ENCODE measurements at regions not wholly inside any gene's neighbourhood (a gene's known extent, or its start where the extent isn't known, plus 50 kb on each side); places are given as distances from the start of the nearest gene placed in this dataset.

- DNase-seq (ENCODE audit: low read depth), result no peak
These were observed 270.8 kb upstream of the PARD3B start for GRCh38 chr2:204274429-204274828.

- DNase-seq (ENCODE audit: low read depth), result no peak
These were observed 270.3 kb upstream of the PARD3B start for GRCh38 chr2:204274991-204275390.

GRCh38 chr2:204277226-204277625, 268.0 kb upstream of the PARD3B start:
- DNase-seq (ENCODE audit: low read depth), result no peak

- no peak for DNase-seq (ENCODE audit: low read depth)
These were observed 266.8 kb upstream of the PARD3B start for GRCh38 chr2:204278454-204278853.

- no peak for DNase-seq (ENCODE audit: low read depth)
These were observed 265.5 kb upstream of the PARD3B start for GRCh38 chr2:204279819-204280218.

GRCh38 chr2:204280262-204280668, 265.0 kb upstream of the PARD3B start:
- DNase-seq (ENCODE audit: low read depth), result no peak

GRCh38 chr2:204282081-204282480, 263.2 kb upstream of the PARD3B start:
- DNase-seq (ENCODE audit: low read depth), result no peak

GRCh38 chr2:204282525-204282924, 262.8 kb upstream of the PARD3B start:
- no peak for DNase-seq (ENCODE audit: low read depth)

GRCh38 chr2:204289066-204289465, 256.2 kb upstream of the PARD3B start:
- no peak for DNase-seq (ENCODE audit: low read depth)

- DNase-seq (ENCODE audit: low read depth), result no peak
These were observed 252.8 kb upstream of the PARD3B start for GRCh38 chr2:204292439-204292838.

- DNase-seq (ENCODE audit: low read depth), result no peak
These were observed 251.2 kb upstream of the PARD3B start for GRCh38 chr2:204293884-204294747.

- DNase-seq (ENCODE audit: low read depth), result no peak
These were observed 246.9 kb upstream of the PARD3B start for GRCh38 chr2:204298404-204298803.

- DNase-seq (ENCODE audit: low read depth), result no peak
These were observed 245.5 kb upstream of the PARD3B start for GRCh38 chr2:204299766-204300165.

- DNase-seq (ENCODE audit: low read depth), result no peak
These were observed 238.6 kb upstream of the PARD3B start for GRCh38 chr2:204306667-204307066.

- no peak for DNase-seq (ENCODE audit: low read depth)
These were observed 233.2 kb upstream of the PARD3B start for GRCh38 chr2:204312105-204312504.

- DNase-seq (ENCODE audit: low read depth), result no peak
These were observed 232.0 kb upstream of the PARD3B start for GRCh38 chr2:204313256-204313655.

GRCh38 chr2:204315236-204315662, 230.0 kb upstream of the PARD3B start:
- no peak for DNase-seq (ENCODE audit: low read depth)

- DNase-seq (ENCODE audit: low read depth), result no peak
These were observed 227.6 kb upstream of the PARD3B start for GRCh38 chr2:204317640-204318039.

GRCh38 chr2:204321027-204321800, 224.1 kb upstream of the PARD3B start:
- DNase-seq (ENCODE audit: low read depth), result no peak

- DNase-seq (ENCODE audit: low read depth), result no peak
These were observed 223.1 kb upstream of the PARD3B start for GRCh38 chr2:204321910-204322751.

GRCh38 chr2:204325468-204325867, 219.8 kb upstream of the PARD3B start:
- peak; percentile 2 for DNase-seq (ENCODE audit: low read depth)

GRCh38 chr2:204328373-204328772, 216.9 kb upstream of the PARD3B start:
- no peak for DNase-seq (ENCODE audit: low read depth)
